Activated naive CD8-positive, alpha-beta T cell (primary cell): ENCODE measurements at regions not wholly inside any gene's neighbourhood (a gene's known extent, or its start where the extent isn't known, plus 50 kb on each side); places are given as distances from the start of the nearest gene placed in this dataset.

Experiments
- H3K27ac Mint-ChIP-seq: one replicate; pipeline ENCODE4 v1.8.0; 2021; ENCODE audit warnings: mixed read lengths
- H3K27me3 Mint-ChIP-seq: one replicate; pipeline ENCODE4 v1.8.0; 2021; ENCODE audit warnings: mixed read lengths
- H3K36me3 Mint-ChIP-seq: one replicate; pipeline ENCODE4 v1.8.0; 2021; ENCODE audit warnings: mixed read lengths
- H3K4me1 Mint-ChIP-seq: one replicate; pipeline ENCODE4 v1.8.0; 2021; ENCODE audit warnings: low read depth, mixed read lengths
- H3K4me3 Mint-ChIP-seq: one replicate; pipeline ENCODE4 v1.8.0; 2021; ENCODE audit warnings: mild to moderate bottlenecking, mixed read lengths
- H3K9me3 Mint-ChIP-seq: one replicate; pipeline ENCODE4 v1.8.0; 2021; ENCODE audit warnings: low read depth, mixed read lengths

GRCh38 chr6:167655174-167655821 is 171.4 kb upstream of the AFDN start:
- no peaks in the 10 kb centered on the region for H3K36me3 Mint-ChIP-seq

GRCh38 chr6:167658106-167658505 is 168.6 kb upstream of the AFDN start:
- Mint-ChIP-seq H3K4me1 (no peaks in the 10 kb centered on the region), H3K4me3 (no peak overlapping the region), H3K27ac (no peak overlapping the region), H3K9me3 (no peaks in the 10 kb centered on the region), H3K27me3 (peaks cover 2% of the 10 kb centered on the region), H3K36me3 (no peaks in the 10 kb centered on the region)

More at GRCh38 chr6:167655174-167655821, 171.4 kb upstream of the AFDN start:
- no peak overlapping the region for H3K4me3 Mint-ChIP-seq
- no peaks in the 10 kb centered on the region for H3K9me3 Mint-ChIP-seq
- H3K27me3 Mint-ChIP-seq, result peaks cover 2% of the 10 kb centered on the region
- no peak overlapping the region for H3K27ac Mint-ChIP-seq
- H3K4me1 Mint-ChIP-seq, result no peaks in the 10 kb centered on the region

- Mint-ChIP-seq H3K27me3 (no peaks in the 10 kb centered on the region), H3K9me3 (no peaks in the 10 kb centered on the region), H3K36me3 (no peaks in the 10 kb centered on the region), H3K4me3 (no peak overlapping the region), H3K4me1 (no peaks in the 10 kb centered on the region), H3K27ac (no peak overlapping the region)
Measured at GRCh38 chr6:167659046-167659445, 167.7 kb upstream of the AFDN start.

GRCh38 chr6:167660424-167660823 is 166.3 kb upstream of the AFDN start:
- H3K27me3 Mint-ChIP-seq, result peaks cover 2% of the 10 kb centered on the region
- no peak overlapping the region for H3K4me3 Mint-ChIP-seq
- H3K36me3 Mint-ChIP-seq, result no peaks in the 10 kb centered on the region
- no peak overlapping the region for H3K27ac Mint-ChIP-seq
- no peaks in the 10 kb centered on the region for H3K4me1 Mint-ChIP-seq
- H3K9me3 Mint-ChIP-seq, result no peaks in the 10 kb centered on the region

- H3K36me3 Mint-ChIP-seq, result no peaks in the 10 kb centered on the region
- H3K4me3 Mint-ChIP-seq, result no peak overlapping the region
- no peaks in the 10 kb centered on the region for H3K9me3 Mint-ChIP-seq
- no peak overlapping the region for H3K27ac Mint-ChIP-seq
- H3K27me3 Mint-ChIP-seq, result peaks cover 2% of the 10 kb centered on the region
- H3K4me1 Mint-ChIP-seq, result no peaks in the 10 kb centered on the region
Measured at GRCh38 chr6:167660944-167661551, 165.7 kb upstream of the AFDN start.

- H3K9me3 Mint-ChIP-seq, result no peaks in the 10 kb centered on the region
- H3K36me3 Mint-ChIP-seq, result no peaks in the 10 kb centered on the region
- peaks cover 2% of the 10 kb centered on the region for H3K27me3 Mint-ChIP-seq
- H3K27ac Mint-ChIP-seq, result no peak overlapping the region
- H3K4me3 Mint-ChIP-seq, result no peak overlapping the region
- H3K4me1 Mint-ChIP-seq, result no peaks in the 10 kb centered on the region
Measured at GRCh38 chr6:167661552-167662044, 165.1 kb upstream of the AFDN start.

GRCh38 chr6:167662075-167662880 is 164.4 kb upstream of the AFDN start:
- Mint-ChIP-seq H3K27me3 (peaks cover 2% of the 10 kb centered on the region), H3K27ac (no peak overlapping the region)

GRCh38 chr6:167662881-167663205 is 163.9 kb upstream of the AFDN start:
- H3K4me1 Mint-ChIP-seq, result no peaks in the 10 kb centered on the region
- no peaks in the 10 kb centered on the region for H3K9me3 Mint-ChIP-seq
- no peak overlapping the region for H3K4me3 Mint-ChIP-seq

More at GRCh38 chr6:167662075-167662880, 164.4 kb upstream of the AFDN start:
- H3K4me3 Mint-ChIP-seq, result no peak overlapping the region
- H3K36me3 Mint-ChIP-seq, result no peaks in the 10 kb centered on the region
- H3K4me1 Mint-ChIP-seq, result no peaks in the 10 kb centered on the region
- no peaks in the 10 kb centered on the region for H3K9me3 Mint-ChIP-seq

GRCh38 chr6:167663316-167663715 is 163.4 kb upstream of the AFDN start:
- H3K4me3 Mint-ChIP-seq, result no peak overlapping the region
- H3K4me1 Mint-ChIP-seq, result no peaks in the 10 kb centered on the region
- H3K36me3 Mint-ChIP-seq, result no peaks in the 10 kb centered on the region
- H3K9me3 Mint-ChIP-seq, result no peaks in the 10 kb centered on the region
- H3K27me3 Mint-ChIP-seq, result peaks cover 2% of the 10 kb centered on the region
- no peak overlapping the region for H3K27ac Mint-ChIP-seq

More at GRCh38 chr6:167662881-167663205, 163.9 kb upstream of the AFDN start:
- Mint-ChIP-seq H3K27ac (no peak overlapping the region), H3K36me3 (no peaks in the 10 kb centered on the region), H3K27me3 (peaks cover 2% of the 10 kb centered on the region)

- peaks cover 2% of the 10 kb centered on the region for H3K27me3 Mint-ChIP-seq
- no peak overlapping the region for H3K4me3 Mint-ChIP-seq
- no peaks in the 10 kb centered on the region for H3K36me3 Mint-ChIP-seq
- no peak overlapping the region for H3K27ac Mint-ChIP-seq
- H3K9me3 Mint-ChIP-seq, result no peaks in the 10 kb centered on the region
- H3K4me1 Mint-ChIP-seq, result no peaks in the 10 kb centered on the region
Measured at GRCh38 chr6:167663784-167664443, 162.8 kb upstream of the AFDN start.

GRCh38 chr6:167664678-167665660 is 161.7 kb upstream of the AFDN start:
- Mint-ChIP-seq H3K4me1 (no peaks in the 10 kb centered on the region), H3K36me3 (no peaks in the 10 kb centered on the region), H3K27ac (no peak overlapping the region), H3K9me3 (no peaks in the 10 kb centered on the region), H3K4me3 (no peak overlapping the region), H3K27me3 (peaks cover 2% of the 10 kb centered on the region)

- Mint-ChIP-seq H3K36me3 (no peaks in the 10 kb centered on the region), H3K27me3 (peaks cover 2% of the 10 kb centered on the region), H3K27ac (no peak overlapping the region)
Measured at GRCh38 chr6:167665698-167666330, 160.9 kb upstream of the AFDN start.

GRCh38 chr6:167666571-167667203 is 160.0 kb upstream of the AFDN start:
- Mint-ChIP-seq H3K4me3 (no peak overlapping the region), H3K27me3 (peaks cover 2% of the 10 kb centered on the region), H3K9me3 (no peaks in the 10 kb centered on the region), H3K4me1 (no peaks in the 10 kb centered on the region), H3K27ac (no peak overlapping the region), H3K36me3 (no peaks in the 10 kb centered on the region)

More at GRCh38 chr6:167665698-167666330, 160.9 kb upstream of the AFDN start:
- Mint-ChIP-seq H3K4me3 (no peak overlapping the region), H3K4me1 (no peaks in the 10 kb centered on the region), H3K9me3 (no peaks in the 10 kb centered on the region)
